ENCODE measurements at regions not wholly inside any gene's neighbourhood (a gene's known extent, or its start where the extent isn't known, plus 50 kb on each side); places are given as distances from the start of the nearest gene placed in this dataset.

GRCh38 chr15:70348226-70348543 lies 250.5 kb upstream of the TLE3 start:
- TF ChIP-seq CTCF (IDR thresholded peaks at IDR 0.05; ENCODE audit: low read depth, low read length, poor library complexity, severe bottlenecking) (no peak), EZH2phosphoT487 (IDR thresholded peaks at IDR 0.05; ENCODE audit: borderline replicate concordance, low read length) (no peak)
